Ureter (tissue), 1 donor: ENCODE measurements at regions not wholly inside any gene's neighbourhood (a gene's known extent, or its start where the extent isn't known, plus 50 kb on each side); places are given as distances from the start of the nearest gene placed in this dataset.
"Not testable (repeated sequence)": the region's sequence is repeated elsewhere in the genome, so short reads cannot be mapped to it uniquely, and the experiment has no call there.

Source experiments
- DNase-seq: peaks from one replicate; pipeline ENCODE4 v3.0.0-alpha.2; 2020; ENCODE audit warnings: low spot score
- donor health status: DM: yes; HTN: yes; CAD: no.

- DNase-seq, result no peak
Observed at GRCh38 chr6:67237277-67237676, 1397.8 kb upstream of the ADGRB3 start.

- no peak for DNase-seq
Observed at GRCh38 chr6:67231092-67231491, 1404.0 kb upstream of the ADGRB3 start.

- DNase-seq, result no peak
Observed at GRCh38 chr6:67224989-67225388, 1410.1 kb upstream of the ADGRB3 start.

GRCh38 chr6:67221226-67221625 is 1413.9 kb upstream of the ADGRB3 start:
- no peak for DNase-seq

GRCh38 chr6:67219346-67219745 is 1415.7 kb upstream of the ADGRB3 start:
- DNase-seq, result no peak

- DNase-seq, result no peak
Observed at GRCh38 chr6:67212584-67212983, 1422.5 kb upstream of the ADGRB3 start.

- DNase-seq, result no peak
Observed at GRCh38 chr6:67210450-67210849, 1424.6 kb upstream of the ADGRB3 start.

GRCh38 chr6:67201563-67201962 is 1433.5 kb upstream of the ADGRB3 start:
- DNase-seq, result no peak

GRCh38 chr6:67200626-67201403 is 1434.3 kb upstream of the ADGRB3 start:
- no peak for DNase-seq

GRCh38 chr6:67199425-67199824 is 1435.7 kb upstream of the ADGRB3 start:
- no peak for DNase-seq

GRCh38 chr6:67190733-67191132 is 1444.3 kb upstream of the ADGRB3 start:
- no peak for DNase-seq

GRCh38 chr6:67184405-67184804 is 1450.7 kb upstream of the ADGRB3 start:
- no peak for DNase-seq

- no peak for DNase-seq
Observed at GRCh38 chr6:67175101-67175500, 1460.0 kb upstream of the ADGRB3 start.

GRCh38 chr6:67165606-67166005 is 1458.6 kb upstream of the EYS start:
- no peak for DNase-seq

GRCh38 chr6:67160820-67161219 is 1453.8 kb upstream of the EYS start:
- no peak for DNase-seq

- no peak for DNase-seq
Observed at GRCh38 chr6:67141005-67141404, 1434.0 kb upstream of the EYS start.

- DNase-seq, result no peak
Observed at GRCh38 chr6:67133973-67134372, 1426.9 kb upstream of the EYS start.

- DNase-seq, result peak; percentile 47
Observed at GRCh38 chr6:67131827-67132226, 1424.8 kb upstream of the EYS start.

GRCh38 chr6:67129780-67130179 is 1422.8 kb upstream of the EYS start:
- DNase-seq, result no peak

GRCh38 chr6:67127041-67127440 is 1420.0 kb upstream of the EYS start:
- no peak for DNase-seq

- no peak for DNase-seq
Observed at GRCh38 chr6:67121115-67121514, 1414.1 kb upstream of the EYS start.

- no peak for DNase-seq
Observed at GRCh38 chr6:67112120-67112519, 1405.1 kb upstream of the EYS start.

- no peak for DNase-seq
Observed at GRCh38 chr6:67102743-67103142, 1395.7 kb upstream of the EYS start.

- not testable (repeated sequence) for DNase-seq
Observed at GRCh38 chr6:67095618-67096226, 1388.7 kb upstream of the EYS start.
